HCT116 (cell line): ENCODE measurements at regions not wholly inside any gene's neighbourhood (a gene's known extent, or its start where the extent isn't known, plus 50 kb on each side); places are given as distances from the start of the nearest gene placed in this dataset.

ENCODE experiments used
- ATAC-seq: fragments of 200-7000 bp; cut with Tn5 transposase; 2 replicates; pipeline ENCODE4 v1.9.1; 2020; ENCODE audit warnings: mild to moderate bottlenecking, moderate library complexity
- BruUV-seq: library from RNA; stranded (reverse); fragments of 400-500 nt; replicated peaks from 2 replicates; lab custom pipeline; 2021; lab: Mats Ljungman, UMichigan
- CTCF ChIA-PET: fragments of 300-600 bp; sonication (Branson Sonifier 250); formaldehyde crosslinking; loops from one replicate; lab custom pipeline; 2021; ENCODE audit warnings: antibody characterized with exemption; lab: Charles Lee
- POLR2A ChIA-PET: fragments of 300-600, 350-600 bp; sonication (Branson Sonifier 250); formaldehyde crosslinking; loops from one replicate; lab custom pipeline; 2021; ENCODE audit warnings: antibody characterized with exemption; lab: Charles Lee
- RAD21 ChIA-PET, 2 experiments: fragments of 300-600 bp; sonication (Branson Sonifier 250); formaldehyde crosslinking; loops; one replicate each; lab custom pipeline; 2023; ENCODE audit warnings: low total read pairs in 2 of 2; ENCODE audit not compliant: uncharacterized antibody in 2 of 2, unreplicated experiment in 2 of 2, low non-redundant PET in 1 of 2; lab: Charles Lee
- DNase-seq: peaks from one replicate; pipeline ENCODE4 v3.0.0-alpha.2; 2010; ENCODE audit warnings: low read depth, low spot score
- H2AFZ ChIP-seq: fragments of 200-600 bp; shearing (Covaris generic), sonication (generic); 2 replicates; pipeline ENCODE4 v1.6.1; 2017; ENCODE audit warnings: low read depth, mixed run types, mixed read lengths, antibody characterized with exemption, low read length; ENCODE audit not compliant: poor library complexity, severe bottlenecking
- H3K27ac ChIP-seq: 2 replicates; pipeline ENCODE4 v1.5.1; 2012; ENCODE audit warnings: low read depth, low read length
- H3K27me3 ChIP-seq: fragments of 200-600 bp; sonication (generic); 2 replicates; pipeline ENCODE4 v1.6.1; 2016; ENCODE audit warnings: mixed run types, low read length, mixed read lengths; ENCODE audit not compliant: insufficient read depth
- H3K36me3 ChIP-seq, 2 experiments: fragments of 200-500 bp in 1 of 2; fragments of 200-600 bp in 1 of 2; sonication (Bioruptor generic) in 1 of 2; sonication (generic) in 1 of 2; 2 replicates each; pipeline versions ENCODE4 v1.5.1 to v1.6.1; 2014 to 2016; ENCODE audit warnings: low read length in 2 of 2, inconsistent platforms in 1 of 2, mixed read lengths in 1 of 2, mixed run types in 1 of 2; ENCODE audit not compliant: insufficient read depth in 2 of 2, control insufficient read depth in 1 of 2
- H3K4me1 ChIP-seq, 2 experiments: fragments of 200-600 bp in 1 of 2; sonication (generic) in 1 of 2; 2 replicates each; pipeline versions ENCODE4 v1.5.1 to v1.6.1; 2012 to 2017; ENCODE audit warnings: low read length in 2 of 2, inconsistent platforms in 1 of 2, mild to moderate bottlenecking in 1 of 2, mixed read lengths in 1 of 2, mixed run types in 1 of 2, moderate library complexity in 1 of 2; ENCODE audit not compliant: insufficient read depth in 2 of 2, control insufficient read depth in 1 of 2
- H3K4me2 ChIP-seq: fragments of 200-600 bp; sonication (generic); 2 replicates; pipeline ENCODE4 v1.6.1; 2017; ENCODE audit warnings: mixed run types, low read length, mixed read lengths
- H3K4me3 ChIP-seq, 2 experiments: fragments of 200-600 bp in 1 of 2; sonication (generic) in 1 of 2; replicated peaks in 1 of 2; 2 replicates each; pipeline ENCODE4 v1.5.1; 2011 to 2016; ENCODE audit warnings: low read length in 2 of 2, control low read depth in 1 of 2, low read depth in 1 of 2, mild to moderate bottlenecking in 1 of 2, mixed read lengths in 1 of 2, mixed run types in 1 of 2
- H3K79me2 ChIP-seq: fragments of 200-600 bp; sonication (generic); 2 replicates; pipeline ENCODE4 v1.6.1; 2017; ENCODE audit warnings: mild to moderate bottlenecking, mixed run types, low read length, moderate library complexity, mixed read lengths; ENCODE audit not compliant: insufficient read depth
- H3K9ac ChIP-seq: fragments of 200-600 bp; sonication (generic); 2 replicates; pipeline ENCODE4 v1.6.1; 2016; ENCODE audit warnings: low read length, mixed read lengths
- H3K9me2 ChIP-seq: fragments of 200-600 bp; sonication (generic), shearing (Covaris generic); 2 replicates; pipeline ENCODE4 v1.6.1; 2017; ENCODE audit warnings: mixed run types, mild to moderate bottlenecking, moderate library complexity; ENCODE audit not compliant: insufficient read depth
- H3K9me3 ChIP-seq, 2 experiments: fragments of 200-500 bp in 1 of 2; fragments of 200-600 bp in 1 of 2; sonication (Bioruptor generic) in 1 of 2; sonication (generic) in 1 of 2; 2 replicates each; pipeline ENCODE4 v1.6.1; 2014 to 2017; ENCODE audit warnings: low read length in 2 of 2, mixed read lengths in 2 of 2, inconsistent platforms in 1 of 2, low read depth in 1 of 2, mild to moderate bottlenecking in 1 of 2, mixed run types in 1 of 2, moderate library complexity in 1 of 2; ENCODE audit not compliant: control insufficient read depth in 1 of 2, insufficient read depth in 1 of 2
- H4K20me1 ChIP-seq: fragments of 200-600 bp; sonication (generic), shearing (Covaris generic); 2 replicates; pipeline ENCODE4 v1.6.1; 2017; ENCODE audit warnings: mixed run types, mild to moderate bottlenecking, moderate library complexity; ENCODE audit not compliant: insufficient read depth
- CBX3 ChIP-seq: IDR thresholded peaks from 2 replicates; pipeline ENCODE4 v1.6.1; 2012; ENCODE audit warnings: low read depth
- CEBPB ChIP-seq: IDR thresholded peaks from 2 replicates; pipeline ENCODE4 v1.6.1; 2012; ENCODE audit warnings: low read depth
- EGR1 ChIP-seq: IDR thresholded peaks from 2 replicates; pipeline ENCODE4 v1.6.1; 2012; ENCODE audit warnings: low read depth
- EZH2phosphoT487 ChIP-seq: fragments of 200-600 bp; IDR thresholded peaks from 2 replicates; pipeline ENCODE4 v1.6.1; 2018; ENCODE audit warnings: antibody characterized with exemption, borderline replicate concordance
- JUND ChIP-seq: IDR thresholded peaks from 2 replicates; pipeline ENCODE4 v1.6.1; 2012
- POLR2A ChIP-seq: IDR thresholded peaks from 2 replicates; pipeline ENCODE4 v1.7.0; 2011; ENCODE audit warnings: borderline replicate concordance; ENCODE audit not compliant: insufficient read depth, insufficient read length; ENCODE audit errors: extremely low read depth
- POLR2AphosphoS5 ChIP-seq: IDR thresholded peaks from 2 replicates; pipeline ENCODE4 v1.6.1; 2011; ENCODE audit warnings: mild to moderate bottlenecking, low read depth, low read length, moderate library complexity
- RAD21 ChIP-seq: IDR thresholded peaks from 2 replicates; pipeline ENCODE4 v1.6.1; 2012; ENCODE audit warnings: low read depth, mild to moderate bottlenecking
- SIN3A ChIP-seq: IDR thresholded peaks from 2 replicates; pipeline ENCODE4 v1.6.1; 2012; ENCODE audit warnings: low read depth
- TCF7L2 ChIP-seq: IDR thresholded peaks from 2 replicates; pipeline ENCODE4 v1.7.0; 2011; ENCODE audit warnings: borderline replicate concordance, inconsistent platforms; ENCODE audit not compliant: insufficient read depth, insufficient read length; ENCODE audit errors: extremely low read depth
- YY1 ChIP-seq: IDR thresholded peaks from 2 replicates; pipeline ENCODE4 v1.6.1; 2011; ENCODE audit warnings: low read length, low read depth, moderate library complexity, mild to moderate bottlenecking; ENCODE audit not compliant: insufficient replicate concordance; ENCODE audit errors: extremely low read depth
- ZNF274 ChIP-seq: fragments of 200-500 bp; sonication (Bioruptor generic); IDR thresholded peaks from 2 replicates; pipeline ENCODE4 v1.6.1; 2014; ENCODE audit warnings: mild to moderate bottlenecking, low read depth, low read length, inconsistent platforms
- intact Hi-C: fragments of 100-400 bp; cut with micrococcal nuclease; formaldehyde crosslinking; loops from 2 replicates; pipeline ENCODE4 v1.10.0; 2022
- TF ChIP-seq, protein P1 (sequence below): IDR thresholded peaks from 2 replicates; pipeline ENCODE4 v1.6.1; 2012; ENCODE audit warnings: low read depth

DNA sequence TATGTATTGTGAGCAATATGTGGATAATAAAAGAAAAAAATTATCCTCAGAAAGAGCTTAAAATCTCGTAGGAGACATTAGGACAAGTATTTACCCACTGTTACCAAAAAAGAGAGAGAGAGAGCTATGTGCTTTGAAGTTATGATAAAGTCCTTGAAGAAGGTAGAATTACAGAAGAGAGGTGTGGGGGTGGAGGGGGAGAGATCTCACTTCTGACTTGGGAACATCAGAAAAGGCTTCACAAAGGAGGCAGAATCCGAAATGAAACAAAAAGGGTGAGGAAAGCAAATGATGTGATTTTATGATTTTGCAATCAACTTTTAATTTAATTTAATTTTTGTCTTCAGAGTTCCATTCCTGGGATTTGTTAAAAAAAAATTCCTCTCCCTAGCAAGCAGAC is 311.8 kb upstream of the ATP2B1 start:
- Histone ChIP-seq H3K4me1 (no peaks in the 10 kb centered on the region), H3K4me2 (no peak overlapping the region), H3K9me2 (no peaks in the 10 kb centered on the region), H3K27me3 (no peaks in the 10 kb centered on the region), H3K36me3 (no peaks in the 10 kb centered on the region), H4K20me1 (no peaks in the 10 kb centered on the region), H3K4me3 (no peak overlapping the region), H3K9me3 (no peaks in the 10 kb centered on the region), H3K27ac (no peak overlapping the region), H3K79me2 (no peaks in the 10 kb centered on the region), H3K9ac (no peak overlapping the region), H2AFZ (no peak overlapping the region)
- CTCF ChIA-PET: no interaction called here
- intact Hi-C loops: no loop called here
- POLR2A ChIA-PET: no interaction called here
- no TSS peak for BruUV-seq
- RAD21 ChIA-PET: no interaction called here
- ATAC-seq (no peak), DNase-seq (no peak)
- TF ChIP-seq RAD21 (no peak), POLR2A (no peak), SIN3A (no peak), CEBPB (no peak), EGR1 (no peak), YY1 (no peak), CBX3 (no peak), JUND (no peak), EZH2phosphoT487 (no peak), ZNF274 (no peak), TCF7L2 (no peak), POLR2AphosphoS5 (no peak)
- TF ChIP-seq, protein P1, sequence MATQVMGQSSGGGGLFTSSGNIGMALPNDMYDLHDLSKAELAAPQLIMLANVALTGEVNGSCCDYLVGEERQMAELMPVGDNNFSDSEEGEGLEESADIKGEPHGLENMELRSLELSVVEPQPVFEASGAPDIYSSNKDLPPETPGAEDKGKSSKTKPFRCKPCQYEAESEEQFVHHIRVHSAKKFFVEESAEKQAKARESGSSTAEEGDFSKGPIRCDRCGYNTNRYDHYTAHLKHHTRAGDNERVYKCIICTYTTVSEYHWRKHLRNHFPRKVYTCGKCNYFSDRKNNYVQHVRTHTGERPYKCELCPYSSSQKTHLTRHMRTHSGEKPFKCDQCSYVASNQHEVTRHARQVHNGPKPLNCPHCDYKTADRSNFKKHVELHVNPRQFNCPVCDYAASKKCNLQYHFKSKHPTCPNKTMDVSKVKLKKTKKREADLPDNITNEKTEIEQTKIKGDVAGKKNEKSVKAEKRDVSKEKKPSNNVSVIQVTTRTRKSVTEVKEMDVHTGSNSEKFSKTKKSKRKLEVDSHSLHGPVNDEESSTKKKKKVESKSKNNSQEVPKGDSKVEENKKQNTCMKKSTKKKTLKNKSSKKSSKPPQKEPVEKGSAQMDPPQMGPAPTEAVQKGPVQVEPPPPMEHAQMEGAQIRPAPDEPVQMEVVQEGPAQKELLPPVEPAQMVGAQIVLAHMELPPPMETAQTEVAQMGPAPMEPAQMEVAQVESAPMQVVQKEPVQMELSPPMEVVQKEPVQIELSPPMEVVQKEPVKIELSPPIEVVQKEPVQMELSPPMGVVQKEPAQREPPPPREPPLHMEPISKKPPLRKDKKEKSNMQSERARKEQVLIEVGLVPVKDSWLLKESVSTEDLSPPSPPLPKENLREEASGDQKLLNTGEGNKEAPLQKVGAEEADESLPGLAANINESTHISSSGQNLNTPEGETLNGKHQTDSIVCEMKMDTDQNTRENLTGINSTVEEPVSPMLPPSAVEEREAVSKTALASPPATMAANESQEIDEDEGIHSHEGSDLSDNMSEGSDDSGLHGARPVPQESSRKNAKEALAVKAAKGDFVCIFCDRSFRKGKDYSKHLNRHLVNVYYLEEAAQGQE: no peak
